AG04450 (cell line): ENCODE measurements at regions not wholly inside any gene's neighbourhood (a gene's known extent, or its start where the extent isn't known, plus 50 kb on each side); places are given as distances from the start of the nearest gene placed in this dataset.

Source experiments
- CTCF ChIA-PET: fragments of 300-600, 350-600 bp; formaldehyde crosslinking; extraction: SDS; loops from one replicate; lab custom pipeline; 2022; ENCODE audit warnings: antibody characterized with exemption, inconsistent platforms; lab: Charles Lee
- POLR2A ChIA-PET: fragments of 350-600 bp; formaldehyde crosslinking; extraction: SDS; loops from one replicate; lab custom pipeline; 2021; ENCODE audit warnings: antibody characterized with exemption, inconsistent platforms; lab: Yijun Ruan, JAX
- DNase-seq: peaks from one replicate; pipeline ENCODE4 v3.0.0-alpha.2; 2011; ENCODE audit warnings: low read depth, low spot score
- H3K27ac ChIP-seq: one replicate; pipeline ENCODE4 v1.5.1; 2012; ENCODE audit warnings: low read depth, low read length, control low read depth
- H3K27me3 ChIP-seq: one replicate; pipeline ENCODE4 v1.6.0; 2012; ENCODE audit warnings: low read length; ENCODE audit not compliant: control insufficient read depth, insufficient read depth
- H3K4me3 ChIP-seq: 2 replicates; pipeline ENCODE4 v1.5.1; 2011; ENCODE audit warnings: mild to moderate bottlenecking, low read depth, low read length, control low read depth
- H3K9me3 ChIP-seq: 2 replicates; pipeline ENCODE4 v1.5.1; 2012; ENCODE audit warnings: low read length; ENCODE audit not compliant: control insufficient read depth, insufficient read depth
- CTCF ChIP-seq: IDR thresholded peaks from 2 replicates; pipeline ENCODE4 v1.5.1; 2011; ENCODE audit warnings: low read depth, low read length, control low read depth, inconsistent platforms

GRCh38 chr2:55811048-55811447, 112.5 kb downstream of the EFEMP1 start:
- DNase-seq: no peak

GRCh38 chr2:55810622-55811020, 113.0 kb downstream of the EFEMP1 start:
- no peak for DNase-seq
- ChIA-PET POLR2A (no interaction called here), CTCF (no interaction called here)
- TF ChIP-seq CTCF: no peak
- no peak overlapping the region for H3K27ac ChIP-seq
- H3K27me3 ChIP-seq: no peaks in the 10 kb centered on the region
- no peak overlapping the region for H3K4me3 ChIP-seq
- H3K9me3 ChIP-seq: no peaks in the 10 kb centered on the region

More at GRCh38 chr2:55811048-55811447, 112.5 kb downstream of the EFEMP1 start:
- H3K9me3 ChIP-seq: no peaks in the 10 kb centered on the region
- no peak overlapping the region for H3K4me3 ChIP-seq
- no peaks in the 10 kb centered on the region for H3K27me3 ChIP-seq
- H3K27ac ChIP-seq: no peak overlapping the region
- CTCF ChIA-PET: no interaction called here
- POLR2A ChIA-PET: no interaction called here
- no peak for TF ChIP-seq CTCF

GRCh38 chr2:55809875-55810621, 113.5 kb downstream of the EFEMP1 start:
- TF ChIP-seq CTCF: no peak
- DNase-seq: no peak
- H3K27me3 ChIP-seq: no peaks in the 10 kb centered on the region
- no peak overlapping the region for H3K4me3 ChIP-seq
- no peak overlapping the region for H3K27ac ChIP-seq
- H3K9me3 ChIP-seq: no peaks in the 10 kb centered on the region
- ChIA-PET CTCF (no interaction called here), POLR2A (no interaction called here)

- Histone ChIP-seq H3K27me3 (no peaks in the 10 kb centered on the region), H3K9me3 (no peaks in the 10 kb centered on the region), H3K27ac (no peak overlapping the region), H3K4me3 (no peak overlapping the region)
- POLR2A ChIA-PET: no interaction called here
- CTCF ChIA-PET: interaction anchor here (1.5 kb wide), 1 partner anchor 153 kb away, joined by 3 read pairs; no protein-coding TSS in a partner anchor
- no peak for DNase-seq
- TF ChIP-seq CTCF: no peak
Measured at GRCh38 chr2:55807900-55808299, 114.3 kb upstream of the PNPT1 start.

GRCh38 chr2:55805686-55806085, 112.0 kb upstream of the PNPT1 start:
- H3K27me3 ChIP-seq: no peaks in the 10 kb centered on the region
- H3K27ac ChIP-seq: no peak overlapping the region
- H3K4me3 ChIP-seq: no peak overlapping the region
- DNase-seq: no peak
- H3K9me3 ChIP-seq: no peaks in the 10 kb centered on the region
- ChIA-PET POLR2A (no interaction called here), CTCF (no interaction called here)
- no peak for TF ChIP-seq CTCF
